ENCODE measurements at regions not wholly inside any gene's neighbourhood (a gene's known extent, or its start where the extent isn't known, plus 50 kb on each side); places are given as distances from the start of the nearest gene placed in this dataset.

GRCh38 chr14:54192610-54193009, 204.2 kb upstream of the CDKN3 start:
- Histone ChIP-seq H3K9me3 (ENCODE audit: control insufficient read depth, insufficient read depth, low read length) (no peaks in the 10 kb centered on the region), H3K9ac (ENCODE audit: low read depth, low read length) (no peak overlapping the region), H3K4me3 (ENCODE audit: low read depth, low read length) (no peak overlapping the region), H3K36me3 (ENCODE audit: control insufficient read depth, insufficient read depth, low read length) (no peaks in the 10 kb centered on the region), H3K27me3 (ENCODE audit: control insufficient read depth, insufficient read depth, low read length) (no peaks in the 10 kb centered on the region), H3K27ac (ENCODE audit: low read depth, low read length) (no peak overlapping the region), H3K4me1 (ENCODE audit: control insufficient read depth, insufficient read depth, low read length) (peaks cover 13% of the 10 kb centered on the region)

GRCh38 chr14:54193871-54194270, 202.9 kb upstream of the CDKN3 start:
- H3K4me1 ChIP-seq (ENCODE audit: control insufficient read depth, insufficient read depth, low read length): peaks cover 13% of the 10 kb centered on the region
- no peak overlapping the region for H3K9ac ChIP-seq (ENCODE audit: low read depth, low read length)
- H3K27ac ChIP-seq (ENCODE audit: low read depth, low read length): no peak overlapping the region
- H3K27me3 ChIP-seq (ENCODE audit: control insufficient read depth, insufficient read depth, low read length): no peaks in the 10 kb centered on the region
- H3K36me3 ChIP-seq (ENCODE audit: control insufficient read depth, insufficient read depth, low read length): no peaks in the 10 kb centered on the region
- no peak overlapping the region for H3K4me3 ChIP-seq (ENCODE audit: low read depth, low read length)
- peaks cover 2% of the 10 kb centered on the region; the same call in 1 of the 2 replicates for H3K9me3 ChIP-seq (ENCODE audit: control insufficient read depth, insufficient read depth, low read length)

- H3K4me1 ChIP-seq (ENCODE audit: control insufficient read depth, insufficient read depth, low read length): peaks cover 10% of the 10 kb centered on the region
- peaks cover 3% of the 10 kb centered on the region; the same call in 1 of the 2 replicates for H3K9me3 ChIP-seq (ENCODE audit: control insufficient read depth, insufficient read depth, low read length)
- no peak overlapping the region for H3K4me3 ChIP-seq (ENCODE audit: low read depth, low read length)
- H3K27ac ChIP-seq (ENCODE audit: low read depth, low read length): no peak overlapping the region
- H3K9ac ChIP-seq (ENCODE audit: low read depth, low read length): no peak overlapping the region
- H3K36me3 ChIP-seq (ENCODE audit: control insufficient read depth, insufficient read depth, low read length): no peaks in the 10 kb centered on the region
- no peaks in the 10 kb centered on the region for H3K27me3 ChIP-seq (ENCODE audit: control insufficient read depth, insufficient read depth, low read length)
Measured at GRCh38 chr14:54194501-54194900, 202.3 kb upstream of the CDKN3 start.

- H3K27me3 ChIP-seq (ENCODE audit: control insufficient read depth, insufficient read depth, low read length): no peaks in the 10 kb centered on the region
- H3K36me3 ChIP-seq (ENCODE audit: control insufficient read depth, insufficient read depth, low read length): no peaks in the 10 kb centered on the region
- H3K9ac ChIP-seq (ENCODE audit: low read depth, low read length): no peak overlapping the region
- no peak overlapping the region for H3K27ac ChIP-seq (ENCODE audit: low read depth, low read length)
- no peak overlapping the region for H3K4me3 ChIP-seq (ENCODE audit: low read depth, low read length)
- no peaks in the 10 kb centered on the region for H3K4me1 ChIP-seq (ENCODE audit: control insufficient read depth, insufficient read depth, low read length)
- H3K9me3 ChIP-seq (ENCODE audit: control insufficient read depth, insufficient read depth, low read length): peaks cover 18% of the 10 kb centered on the region
Measured at GRCh38 chr14:54197369-54197768, 199.4 kb upstream of the CDKN3 start.

- H3K36me3 ChIP-seq (ENCODE audit: control insufficient read depth, insufficient read depth, low read length): no peaks in the 10 kb centered on the region
- H3K9ac ChIP-seq (ENCODE audit: low read depth, low read length): no peak overlapping the region
- H3K4me1 ChIP-seq (ENCODE audit: control insufficient read depth, insufficient read depth, low read length): no peaks in the 10 kb centered on the region
- peaks cover 19% of the 10 kb centered on the region for H3K9me3 ChIP-seq (ENCODE audit: control insufficient read depth, insufficient read depth, low read length)
- H3K27me3 ChIP-seq (ENCODE audit: control insufficient read depth, insufficient read depth, low read length): no peaks in the 10 kb centered on the region
- H3K4me3 ChIP-seq (ENCODE audit: low read depth, low read length): no peak overlapping the region
- H3K27ac ChIP-seq (ENCODE audit: low read depth, low read length): no peak overlapping the region
Measured at GRCh38 chr14:54200726-54201125, 196.1 kb upstream of the CDKN3 start.

- Histone ChIP-seq H3K4me1 (ENCODE audit: control insufficient read depth, insufficient read depth, low read length) (no peaks in the 10 kb centered on the region), H3K27me3 (ENCODE audit: control insufficient read depth, insufficient read depth, low read length) (no peaks in the 10 kb centered on the region), H3K36me3 (ENCODE audit: control insufficient read depth, insufficient read depth, low read length) (no peaks in the 10 kb centered on the region), H3K27ac (ENCODE audit: low read depth, low read length) (no peak overlapping the region), H3K9ac (ENCODE audit: low read depth, low read length) (no peak overlapping the region), H3K9me3 (ENCODE audit: control insufficient read depth, insufficient read depth, low read length) (peaks cover 19% of the 10 kb centered on the region), H3K4me3 (ENCODE audit: low read depth, low read length) (no peak overlapping the region)
Measured at GRCh38 chr14:54202288-54202687, 194.5 kb upstream of the CDKN3 start.

- Histone ChIP-seq H3K36me3 (ENCODE audit: control insufficient read depth, insufficient read depth, low read length) (no peaks in the 10 kb centered on the region), H3K4me3 (ENCODE audit: low read depth, low read length) (no peak overlapping the region), H3K27me3 (ENCODE audit: control insufficient read depth, insufficient read depth, low read length) (no peaks in the 10 kb centered on the region), H3K9ac (ENCODE audit: low read depth, low read length) (no peak overlapping the region), H3K9me3 (ENCODE audit: control insufficient read depth, insufficient read depth, low read length) (peaks cover 9% of the 10 kb centered on the region), H3K27ac (ENCODE audit: low read depth, low read length) (no peak overlapping the region), H3K4me1 (ENCODE audit: control insufficient read depth, insufficient read depth, low read length) (peaks cover under 1% of the 10 kb centered on the region; the same call in 1 of the 2 replicates)
Measured at GRCh38 chr14:54206516-54206915, 190.3 kb upstream of the CDKN3 start.

- peaks cover 3% of the 10 kb centered on the region for H3K9me3 ChIP-seq (ENCODE audit: control insufficient read depth, insufficient read depth, low read length)
- H3K9ac ChIP-seq (ENCODE audit: low read depth, low read length): no peak overlapping the region
- no peaks in the 10 kb centered on the region for H3K27me3 ChIP-seq (ENCODE audit: control insufficient read depth, insufficient read depth, low read length)
- no peak overlapping the region for H3K4me3 ChIP-seq (ENCODE audit: low read depth, low read length)
- peaks cover 3% of the 10 kb centered on the region; the same call in 1 of the 2 replicates for H3K4me1 ChIP-seq (ENCODE audit: control insufficient read depth, insufficient read depth, low read length)
- H3K36me3 ChIP-seq (ENCODE audit: control insufficient read depth, insufficient read depth, low read length): no peaks in the 10 kb centered on the region
- H3K27ac ChIP-seq (ENCODE audit: low read depth, low read length): no peak overlapping the region
Measured at GRCh38 chr14:54207075-54207474, 189.7 kb upstream of the CDKN3 start.

GRCh38 chr14:54207476-54208462, 189.0 kb upstream of the CDKN3 start:
- peaks cover 3% of the 10 kb centered on the region; the same call in 1 of the 2 replicates for H3K4me1 ChIP-seq (ENCODE audit: control insufficient read depth, insufficient read depth, low read length)
- H3K9me3 ChIP-seq (ENCODE audit: control insufficient read depth, insufficient read depth, low read length): no peaks in the 10 kb centered on the region
- no peaks in the 10 kb centered on the region for H3K36me3 ChIP-seq (ENCODE audit: control insufficient read depth, insufficient read depth, low read length)
- H3K27ac ChIP-seq (ENCODE audit: low read depth, low read length): no peak overlapping the region
- H3K9ac ChIP-seq (ENCODE audit: low read depth, low read length): no peak overlapping the region
- no peak overlapping the region for H3K4me3 ChIP-seq (ENCODE audit: low read depth, low read length)
- no peaks in the 10 kb centered on the region for H3K27me3 ChIP-seq (ENCODE audit: control insufficient read depth, insufficient read depth, low read length)

GRCh38 chr14:54208751-54209150, 188.1 kb upstream of the CDKN3 start:
- Histone ChIP-seq H3K9me3 (ENCODE audit: control insufficient read depth, insufficient read depth, low read length) (no peaks in the 10 kb centered on the region), H3K36me3 (ENCODE audit: control insufficient read depth, insufficient read depth, low read length) (no peaks in the 10 kb centered on the region), H3K4me3 (ENCODE audit: low read depth, low read length) (no peak overlapping the region), H3K4me1 (ENCODE audit: control insufficient read depth, insufficient read depth, low read length) (peaks cover 3% of the 10 kb centered on the region; the same call in 1 of the 2 replicates), H3K9ac (ENCODE audit: low read depth, low read length) (no peak overlapping the region), H3K27ac (ENCODE audit: low read depth, low read length) (no peak overlapping the region), H3K27me3 (ENCODE audit: control insufficient read depth, insufficient read depth, low read length) (no peaks in the 10 kb centered on the region)

- H3K27ac ChIP-seq (ENCODE audit: low read depth, low read length): no peak overlapping the region
- H3K36me3 ChIP-seq (ENCODE audit: control insufficient read depth, insufficient read depth, low read length): no peaks in the 10 kb centered on the region
- H3K9ac ChIP-seq (ENCODE audit: low read depth, low read length): no peak overlapping the region
- H3K4me3 ChIP-seq (ENCODE audit: low read depth, low read length): no peak overlapping the region
- no peaks in the 10 kb centered on the region for H3K9me3 ChIP-seq (ENCODE audit: control insufficient read depth, insufficient read depth, low read length)
- H3K27me3 ChIP-seq (ENCODE audit: control insufficient read depth, insufficient read depth, low read length): no peaks in the 10 kb centered on the region
- H3K4me1 ChIP-seq (ENCODE audit: control insufficient read depth, insufficient read depth, low read length): peaks cover 3% of the 10 kb centered on the region; the same call in 1 of the 2 replicates
Measured at GRCh38 chr14:54209511-54210250, 187.1 kb upstream of the CDKN3 start.

Data from HUES48 (cell line).